ENCODE measurements at regions not wholly inside any gene's neighbourhood (a gene's known extent, or its start where the extent isn't known, plus 50 kb on each side); places are given as distances from the start of the nearest gene placed in this dataset.

DNA sequence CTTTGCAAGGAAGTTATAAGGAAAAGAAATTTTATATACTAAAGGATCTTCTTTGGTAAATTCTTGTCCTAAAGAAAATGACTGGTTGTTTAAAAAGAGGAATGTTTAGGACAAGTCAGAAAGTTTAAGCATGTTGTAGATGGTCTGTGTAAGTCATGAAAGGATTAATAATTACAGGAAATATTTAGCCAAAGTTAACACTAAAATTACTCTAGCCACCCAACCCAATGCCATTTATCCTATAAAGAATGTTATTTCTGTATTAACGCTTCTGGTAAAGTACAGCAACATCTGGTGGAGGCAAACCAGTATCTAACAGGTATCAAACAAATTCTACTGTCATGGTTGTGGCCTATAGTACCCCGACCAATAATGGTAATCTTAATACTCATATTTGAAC, 546.9 kb upstream of the PKDCC start:
- DNase-seq = no peak

DNA sequence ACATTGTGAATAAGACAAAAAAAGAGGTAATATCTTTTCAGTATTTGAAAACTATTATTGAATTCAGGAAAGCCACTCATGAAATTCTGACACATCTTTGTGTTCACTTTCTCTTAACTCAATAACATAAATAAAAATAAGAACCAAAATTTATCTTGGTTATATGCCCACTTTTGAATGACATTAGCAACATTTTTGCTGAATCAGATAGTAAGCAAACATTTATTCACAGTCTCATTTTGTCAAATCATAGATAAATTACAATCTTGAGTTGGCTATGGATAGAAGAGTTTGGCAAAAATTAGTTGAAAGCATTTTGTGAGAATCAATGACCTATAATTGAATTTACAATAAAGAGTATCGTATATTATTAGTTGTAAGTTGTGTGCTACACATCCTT, 545.1 kb upstream of the PKDCC start:
- DNase-seq = no peak

DNA sequence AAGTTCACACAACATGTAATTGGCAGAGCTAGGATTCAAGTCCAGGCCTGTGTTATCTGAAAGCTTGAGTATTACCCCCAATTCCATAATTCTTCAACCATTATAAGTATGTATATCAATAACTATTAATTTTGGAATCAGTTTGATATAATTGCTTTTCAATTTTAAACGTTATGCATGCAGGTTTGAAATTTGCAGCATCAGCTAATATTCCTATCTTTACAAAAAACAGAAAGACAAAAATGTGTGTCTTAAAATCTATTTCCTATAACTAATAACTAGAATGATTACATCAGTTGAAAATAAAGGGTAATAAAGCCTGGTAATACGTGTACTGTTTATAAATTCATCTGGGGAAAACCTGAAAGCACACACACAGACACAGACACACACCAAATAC, 543.3 kb upstream of the PKDCC start:
- no peak for DNase-seq

DNA sequence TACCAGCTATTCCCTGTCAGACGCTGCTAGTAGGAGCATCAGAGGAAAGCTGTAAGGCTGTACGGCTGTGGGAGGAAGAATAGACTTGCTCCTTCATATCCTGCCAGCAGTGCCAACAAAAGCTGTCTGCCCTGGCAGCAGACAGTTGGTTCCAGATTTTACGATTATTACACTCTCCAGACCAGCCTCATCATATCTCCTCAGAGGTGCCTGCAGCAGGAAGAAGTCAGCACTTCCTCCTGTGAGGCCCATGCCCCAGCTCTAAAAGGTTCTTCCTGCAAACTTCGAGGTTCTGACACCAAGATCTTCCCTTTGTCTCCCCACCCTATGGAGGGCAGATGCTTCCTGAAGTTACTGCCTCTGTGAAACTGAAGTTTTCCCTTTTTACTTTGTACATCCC, 537.7 kb upstream of the PKDCC start:
- DNase-seq = no peak

DNA sequence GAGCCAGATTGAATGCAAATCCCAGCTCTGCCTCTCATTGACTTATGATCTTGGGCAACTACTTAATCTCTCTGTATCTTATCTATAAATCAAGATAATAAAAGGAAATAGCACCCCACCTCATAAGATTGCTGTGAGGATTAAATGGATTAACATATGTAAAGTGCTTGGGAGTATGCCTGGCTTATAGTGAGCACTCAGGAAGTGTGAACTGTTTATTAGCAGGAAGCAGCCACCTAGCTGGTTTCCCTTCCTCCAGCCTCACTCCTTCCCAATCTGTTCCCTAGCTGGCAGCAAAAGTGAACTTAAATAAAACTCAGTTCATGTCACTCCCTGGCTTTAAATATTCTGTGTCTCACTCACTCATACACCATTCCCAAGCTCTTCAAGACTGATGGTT, 526.6 kb upstream of the PKDCC start:
- no peak for DNase-seq

DNA sequence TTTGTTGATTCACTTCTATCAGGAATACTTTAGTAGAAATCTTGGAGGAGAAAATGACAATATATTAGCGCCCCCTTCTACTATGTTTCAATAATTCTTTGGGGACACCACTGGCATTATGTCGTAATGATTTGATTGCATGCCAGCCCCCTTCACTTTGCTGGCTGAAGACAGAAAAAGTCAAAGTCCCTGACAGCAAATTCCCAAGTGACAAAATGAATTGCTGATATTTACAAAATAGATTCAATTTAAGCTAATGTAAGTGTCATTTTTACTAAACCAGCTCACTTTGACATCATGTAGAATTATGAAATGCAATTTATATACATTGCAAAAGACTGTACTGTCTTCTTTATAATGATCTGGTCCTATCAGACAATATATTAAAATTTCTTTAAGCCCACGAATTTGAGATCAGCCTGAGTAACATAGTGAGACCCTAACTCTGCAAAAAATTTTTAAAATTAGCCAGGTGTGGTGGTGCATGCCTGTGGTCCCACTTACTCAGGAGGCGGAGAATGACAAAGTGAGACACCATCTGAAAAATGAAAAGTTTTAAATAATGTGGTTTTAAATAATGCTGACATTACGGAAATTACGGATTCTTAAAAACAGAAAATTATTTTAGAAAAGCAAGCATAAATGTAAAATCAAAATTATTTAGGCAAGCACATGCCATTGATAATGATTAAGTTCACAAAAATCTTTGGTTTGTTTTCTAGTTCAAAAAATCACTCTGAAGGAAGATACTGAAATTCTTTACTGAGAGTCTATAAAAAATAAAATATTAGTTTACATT, 520.1 kb upstream of the PKDCC start:
- no peak for DNase-seq

DNA sequence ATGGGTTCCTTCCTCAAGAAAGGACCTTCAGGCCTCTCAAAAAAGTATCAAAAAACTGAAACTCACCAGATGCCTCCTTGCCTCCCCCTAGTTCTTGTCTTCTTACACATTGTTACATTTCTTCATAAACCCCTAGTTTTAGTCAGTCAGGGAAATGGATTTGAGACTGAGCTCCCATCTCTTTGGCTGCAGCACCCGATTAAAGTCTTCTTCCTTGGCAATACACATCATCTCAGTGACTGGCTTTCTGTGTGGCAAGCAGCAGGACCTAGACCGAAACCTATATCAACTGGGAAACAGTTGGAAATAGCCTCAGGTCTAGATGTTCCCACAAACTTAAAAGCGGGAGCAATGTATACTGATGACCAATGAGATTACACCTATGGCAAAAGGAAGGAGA, 512.2 kb upstream of the PKDCC start:
- DNase-seq = no peak

DNA sequence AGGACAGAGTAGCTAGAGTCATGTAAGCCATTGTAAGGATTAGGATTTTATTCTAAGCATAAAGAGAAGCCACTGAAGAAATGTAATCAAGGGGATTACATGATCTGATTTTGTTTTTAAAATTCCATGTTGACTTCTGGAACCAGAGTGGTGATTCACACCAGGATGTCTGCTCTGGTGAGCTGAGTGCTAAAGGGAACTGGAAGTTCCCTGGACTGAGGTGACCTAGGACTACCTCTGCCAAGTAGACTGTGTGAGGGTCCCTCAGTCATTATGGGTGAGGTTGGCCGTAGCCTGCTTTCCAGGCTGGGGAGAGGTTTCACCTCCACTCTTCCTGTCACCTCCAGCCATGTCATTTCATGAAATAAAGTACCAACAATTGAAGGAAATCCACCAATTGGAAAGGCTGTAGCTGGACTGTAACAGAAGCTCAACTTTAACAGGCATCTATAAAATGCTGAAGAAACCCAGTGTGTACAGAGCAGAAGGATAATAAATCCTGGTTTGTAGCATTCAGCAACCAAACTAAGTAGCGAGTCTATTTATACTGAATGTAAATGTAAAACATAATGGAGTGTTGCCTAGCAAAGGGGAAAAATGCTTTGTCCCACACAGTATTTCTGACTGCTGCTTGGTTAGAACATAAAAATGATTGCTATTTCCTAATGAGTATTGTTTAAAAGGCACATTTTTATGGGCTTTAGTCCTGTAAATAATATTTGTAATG, 507.4 kb upstream of the PKDCC start:
- no peak for DNase-seq

DNA sequence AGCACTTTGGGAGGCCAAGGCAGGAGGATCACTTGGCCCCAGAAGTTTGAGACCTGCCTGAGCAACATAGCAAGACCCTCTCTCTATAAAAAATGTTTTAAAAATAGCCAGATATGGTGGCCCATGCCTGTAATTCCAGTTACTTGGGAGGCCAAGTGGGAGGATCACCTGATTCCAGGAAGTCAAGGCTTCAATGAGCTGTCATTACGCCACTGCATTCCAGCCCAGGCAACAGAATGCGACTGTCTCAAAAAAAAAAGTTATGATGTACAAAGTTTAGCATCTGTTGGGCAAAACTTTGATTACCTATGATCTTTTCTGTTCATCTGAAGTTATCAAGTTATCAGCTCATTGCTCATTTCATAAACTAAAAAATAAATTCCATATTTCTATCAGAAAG, 504.1 kb upstream of the PKDCC start:
- no peak for DNase-seq

DNA sequence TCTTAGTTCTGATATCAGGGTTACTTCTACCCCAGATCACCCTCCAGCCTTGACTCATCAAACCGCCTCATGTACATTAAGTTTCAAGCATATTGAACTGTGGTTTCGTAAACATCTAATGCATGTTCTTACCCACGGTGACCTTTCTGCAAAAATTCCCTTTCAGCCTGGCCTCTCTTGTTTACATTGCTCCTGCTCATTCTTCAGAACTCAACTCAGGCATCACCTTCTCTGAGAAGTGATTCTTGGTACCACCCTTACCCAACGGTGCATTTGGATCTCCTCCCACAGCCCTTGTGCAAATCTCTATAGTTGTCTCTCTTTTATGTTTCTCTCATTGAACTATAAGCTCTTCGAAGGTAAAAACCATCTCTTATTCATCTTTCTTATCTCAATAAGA, 503.1 kb upstream of the PKDCC start:
- DNase-seq = no peak

DNA sequence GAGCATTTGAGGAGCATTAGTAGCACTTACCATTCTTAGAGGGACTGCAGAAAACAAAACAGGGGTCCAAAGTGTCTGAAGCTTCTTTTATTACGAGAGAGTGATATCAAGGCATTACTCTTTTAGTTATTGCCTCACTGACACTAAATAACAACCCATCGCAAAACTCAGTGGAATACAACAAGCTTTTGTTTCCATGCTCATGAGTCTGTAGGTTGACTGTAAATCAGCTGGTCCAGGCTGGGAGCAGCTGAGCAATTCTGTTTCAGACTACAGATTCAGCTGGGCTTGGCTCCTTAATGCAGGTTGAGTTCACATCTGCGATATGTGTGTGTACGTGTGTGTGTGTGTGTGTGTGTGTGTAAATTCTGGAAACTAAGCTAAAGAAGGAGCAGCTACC, 501.8 kb upstream of the PKDCC start:
- no peak for DNase-seq

DNA sequence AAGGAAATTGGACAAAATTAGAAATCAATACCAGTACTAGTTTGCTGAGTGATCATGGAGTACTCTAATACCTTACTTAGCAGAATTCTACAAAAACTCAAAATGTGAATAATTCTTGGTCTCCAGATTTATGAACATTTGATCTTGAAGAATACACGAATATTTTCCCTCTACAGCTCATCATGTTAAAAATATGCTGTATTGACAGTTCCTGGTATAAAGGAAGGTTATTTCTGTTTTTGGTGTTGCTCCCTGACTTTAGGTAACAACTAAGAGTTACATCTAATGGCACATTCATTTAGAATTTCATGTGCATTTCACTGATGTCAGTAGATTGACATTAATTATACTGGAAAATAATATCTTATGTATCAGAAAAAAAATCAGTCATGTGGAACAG, 479.2 kb upstream of the PKDCC start:
- no peak for DNase-seq

DNA sequence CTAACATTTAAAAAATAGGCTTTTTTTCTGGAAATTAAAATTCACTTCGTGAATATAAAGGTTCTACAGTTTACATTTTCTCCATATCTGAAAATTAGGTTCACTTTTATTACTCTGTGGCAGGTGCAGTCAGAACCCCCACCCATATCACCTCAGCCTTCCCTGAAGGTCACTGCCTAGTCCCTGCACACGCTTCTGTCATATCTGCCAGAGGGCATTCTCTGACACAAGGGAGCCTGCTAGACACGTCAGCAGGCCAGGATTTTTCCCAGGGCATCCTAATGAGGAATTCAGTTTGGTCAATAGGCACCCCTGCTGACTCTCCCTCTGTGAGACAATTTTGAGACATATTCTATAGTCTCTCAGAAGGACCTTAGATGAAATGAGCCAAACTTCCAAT, 475.7 kb upstream of the PKDCC start:
- DNase-seq = no peak

DNA sequence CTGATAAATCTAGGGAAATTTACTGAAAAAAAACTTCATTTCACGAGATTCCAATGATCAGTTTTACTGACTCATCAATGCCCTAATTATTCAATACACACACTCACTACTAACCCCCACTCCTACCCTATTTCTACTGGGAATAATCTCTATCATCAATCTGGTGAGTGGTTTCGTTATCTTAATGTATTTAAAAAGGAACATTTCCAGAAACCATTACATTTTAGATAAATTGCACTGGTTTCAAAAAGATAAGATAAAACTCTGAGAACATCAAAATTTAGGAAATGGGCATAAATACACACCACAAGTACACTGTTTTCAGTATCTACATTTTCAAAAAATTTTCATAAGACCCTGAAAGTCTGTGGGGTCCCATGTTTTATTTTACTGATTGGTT, 471.4 kb upstream of the PKDCC start:
- no peak for DNase-seq

DNA sequence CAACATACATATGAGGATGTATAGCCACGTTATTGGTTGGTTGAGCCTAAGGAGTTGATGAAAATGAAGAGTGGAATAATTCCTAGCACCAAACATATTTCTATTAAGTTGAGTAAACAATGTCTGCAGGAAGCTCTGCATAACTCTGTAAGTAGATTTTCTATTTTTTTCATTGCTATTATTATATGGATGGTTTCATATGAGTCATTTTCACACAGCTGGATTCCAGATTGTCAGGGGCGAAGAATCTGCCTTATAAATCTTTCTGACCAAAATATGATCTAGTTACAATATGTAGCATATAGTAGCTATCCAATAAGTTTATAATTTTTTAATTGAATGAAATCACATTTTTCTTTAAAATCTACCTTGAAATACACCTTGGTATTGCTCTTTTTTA, 468.0 kb upstream of the PKDCC start:
- DNase-seq = peak; percentile 22

DNA sequence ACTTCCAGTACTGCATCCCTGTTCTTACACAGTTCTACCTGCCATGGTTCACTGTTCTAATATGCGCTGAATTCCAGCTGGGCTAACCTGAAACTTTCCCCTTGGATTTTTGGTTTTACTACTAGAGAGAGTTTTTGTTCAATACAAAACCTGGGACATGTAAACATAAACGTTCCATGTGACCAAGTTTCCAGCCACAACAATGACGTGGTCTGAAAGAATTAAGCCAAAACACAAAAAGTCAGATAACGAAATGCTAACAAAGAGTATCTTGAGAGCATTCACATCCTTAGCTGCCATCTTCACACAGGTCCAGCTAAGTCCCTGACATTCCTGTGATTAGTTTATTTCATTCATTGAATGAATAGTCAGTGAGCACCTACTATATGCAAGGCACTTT, 467.0 kb upstream of the PKDCC start:
- DNase-seq = no peak

DNA sequence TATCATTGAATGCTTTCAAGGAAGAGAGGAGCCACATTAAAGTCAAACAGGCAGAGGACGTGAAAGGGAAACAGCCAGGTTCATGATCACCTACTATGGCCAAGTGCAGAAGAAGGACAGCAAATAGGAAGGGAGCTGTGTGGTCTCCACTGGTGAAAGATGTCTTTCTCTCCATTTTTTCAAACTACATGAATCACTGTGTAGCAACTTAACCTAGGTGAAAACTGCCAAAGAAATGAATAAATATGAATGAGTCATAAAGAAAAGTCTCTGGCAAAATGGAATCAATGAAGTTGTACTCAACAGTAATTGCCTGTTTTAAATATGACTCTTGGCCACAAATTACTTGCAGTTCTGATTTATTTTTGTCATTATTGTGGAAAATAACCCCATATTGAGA, 452.6 kb upstream of the PKDCC start:
- peak; percentile 22 for DNase-seq

DNA sequence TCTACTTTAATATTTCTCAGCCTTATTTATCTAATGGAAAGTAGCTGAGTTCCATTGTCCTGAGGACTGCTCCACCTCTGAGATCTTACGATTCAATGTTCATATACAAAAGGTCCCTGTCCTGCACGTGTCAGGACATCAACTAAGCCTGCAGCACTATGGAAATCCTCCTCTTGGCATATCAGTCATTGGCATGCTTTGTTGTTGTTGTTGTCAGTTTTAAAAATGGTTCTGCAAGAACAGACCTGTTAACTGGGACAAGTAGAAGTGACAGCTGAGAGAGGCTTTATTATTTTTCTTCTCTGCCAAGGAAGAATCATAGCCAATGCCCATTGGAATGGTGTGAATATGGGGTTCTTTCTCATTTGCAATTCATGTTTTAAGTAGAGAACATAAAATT, 450.1 kb upstream of the PKDCC start:
- no peak for DNase-seq

DNA sequence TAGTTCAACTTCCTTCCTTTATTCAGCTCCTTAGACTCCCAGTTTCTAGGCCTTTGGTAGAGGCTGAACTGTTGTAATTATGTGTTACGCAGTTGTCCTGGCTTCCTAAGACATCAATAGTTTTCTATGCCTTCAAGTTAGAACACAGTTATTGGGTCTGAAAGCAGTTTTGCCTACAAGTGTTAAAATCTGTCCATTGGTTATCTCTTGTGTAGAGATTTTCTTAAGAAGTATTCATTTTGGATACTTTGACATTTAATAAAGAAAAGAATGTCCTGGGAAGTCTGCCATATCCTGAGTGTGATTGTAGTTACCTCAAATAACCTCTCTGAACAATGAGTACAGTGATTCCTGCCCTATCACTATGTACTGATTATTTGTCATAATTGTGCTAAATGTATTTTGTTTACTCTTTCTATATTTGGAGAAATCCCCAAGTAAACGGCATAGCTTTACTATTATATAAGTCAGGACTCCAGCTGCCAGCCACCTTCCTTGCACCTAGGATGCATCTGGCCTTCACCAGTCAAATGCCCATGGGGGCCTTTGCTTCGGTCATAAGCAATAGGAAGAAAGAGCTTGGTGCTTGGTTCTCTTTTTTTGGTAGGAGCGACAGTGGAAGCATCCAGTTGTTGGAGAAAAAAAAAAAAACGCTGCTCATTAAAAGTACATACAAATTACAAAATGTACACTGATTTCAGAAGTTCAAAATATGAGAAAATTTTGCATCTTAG, 449.5 kb upstream of the PKDCC start:
- DNase-seq = peak; percentile 28

DNA sequence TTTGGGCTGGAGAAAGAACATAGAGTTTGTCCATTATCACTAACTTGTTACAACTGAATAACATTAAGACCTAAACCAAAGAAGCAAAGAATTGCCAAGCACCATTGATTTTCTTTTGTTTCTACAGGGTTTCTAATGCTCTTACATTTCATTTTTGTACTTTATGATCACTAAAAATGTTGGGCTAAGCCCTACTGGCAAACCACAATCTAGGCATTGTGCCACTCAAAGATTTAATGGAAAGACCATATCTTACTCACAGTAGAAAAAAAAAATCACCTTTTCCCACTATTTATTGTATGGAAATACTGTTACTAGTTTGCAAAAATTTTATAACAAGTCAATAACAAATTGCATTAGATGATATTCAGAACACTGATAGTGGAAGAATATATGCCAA, 447.4 kb upstream of the PKDCC start:
- peak; percentile 21 for DNase-seq

DNA sequence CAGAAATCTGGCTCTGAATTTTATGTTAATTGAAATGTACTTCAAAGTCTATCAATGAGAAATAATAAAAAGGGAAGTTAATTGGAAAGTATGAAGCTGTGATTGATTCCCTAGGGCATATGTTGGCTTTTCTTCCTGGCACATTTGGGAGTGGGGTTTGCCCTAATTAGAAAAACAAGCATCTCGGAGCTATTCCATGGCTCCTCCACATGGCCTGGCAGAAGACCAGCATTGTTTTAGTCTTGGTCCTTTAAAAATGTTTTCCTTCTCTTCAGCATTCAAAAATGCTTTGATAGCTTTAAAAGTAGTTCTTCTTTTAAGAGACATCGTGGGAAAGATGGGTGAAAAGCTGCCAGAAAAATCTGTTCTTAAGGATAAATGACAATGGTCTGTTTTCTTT, 445.5 kb upstream of the PKDCC start:
- DNase-seq = no peak

DNA sequence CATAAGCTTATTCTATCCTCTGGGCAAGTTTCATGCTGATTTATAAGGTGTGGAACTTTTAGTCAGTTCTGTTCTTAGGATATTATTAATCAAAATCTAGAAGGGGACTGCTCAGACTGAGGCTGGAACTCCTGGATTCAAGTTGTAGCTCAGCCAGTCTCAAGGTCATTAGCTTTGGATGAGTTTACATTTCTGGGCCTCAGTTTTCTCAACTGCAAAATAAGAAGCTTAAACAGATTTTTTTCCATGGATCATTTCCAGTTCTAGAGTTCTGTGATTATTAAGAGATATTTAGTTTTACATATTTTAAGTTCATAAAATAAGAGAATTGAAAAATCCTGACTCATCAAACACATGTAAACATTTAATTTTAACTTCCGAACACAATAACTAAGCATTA, 442.5 kb upstream of the PKDCC start:
- DNase-seq = no peak

DNA sequence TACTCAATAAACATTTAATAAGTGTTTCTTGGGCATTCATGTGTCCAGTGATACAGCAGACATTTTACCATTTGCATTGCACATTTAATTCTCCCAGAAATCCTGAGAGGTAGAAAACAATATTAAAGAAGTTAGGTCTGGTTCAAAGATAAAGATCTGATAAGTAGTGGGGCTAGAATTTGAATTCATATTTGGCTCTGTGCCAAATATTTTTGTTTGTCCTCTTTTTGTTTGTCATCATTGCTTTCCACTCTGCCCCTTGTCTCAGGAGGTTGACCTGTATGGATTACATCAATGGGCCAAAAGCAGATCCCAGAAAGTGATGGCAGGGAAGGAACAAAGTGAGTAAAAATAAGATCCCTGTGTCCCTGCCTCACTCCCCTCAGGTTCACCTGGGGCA, 441.9 kb upstream of the PKDCC start:
- DNase-seq = no peak
